Stimulated activated CD8-positive, alpha-beta memory T cell treated with anti-CD3 and anti-CD28 coated beads, Interleukin-4, amount 100 ng/mL, for 48 hours (primary cell): ENCODE measurements at regions not wholly inside any gene's neighbourhood (a gene's known extent, or its start where the extent isn't known, plus 50 kb on each side); places are given as distances from the start of the nearest gene placed in this dataset.

Experiments used
- DNase-seq: peaks from one replicate; pipeline ENCODE4 v3.0.0-alpha.2; 2020

GRCh38 chr14:73800970-73801515, 50.6 kb upstream of the PTGR2 start:
- no peak for DNase-seq

DNA sequence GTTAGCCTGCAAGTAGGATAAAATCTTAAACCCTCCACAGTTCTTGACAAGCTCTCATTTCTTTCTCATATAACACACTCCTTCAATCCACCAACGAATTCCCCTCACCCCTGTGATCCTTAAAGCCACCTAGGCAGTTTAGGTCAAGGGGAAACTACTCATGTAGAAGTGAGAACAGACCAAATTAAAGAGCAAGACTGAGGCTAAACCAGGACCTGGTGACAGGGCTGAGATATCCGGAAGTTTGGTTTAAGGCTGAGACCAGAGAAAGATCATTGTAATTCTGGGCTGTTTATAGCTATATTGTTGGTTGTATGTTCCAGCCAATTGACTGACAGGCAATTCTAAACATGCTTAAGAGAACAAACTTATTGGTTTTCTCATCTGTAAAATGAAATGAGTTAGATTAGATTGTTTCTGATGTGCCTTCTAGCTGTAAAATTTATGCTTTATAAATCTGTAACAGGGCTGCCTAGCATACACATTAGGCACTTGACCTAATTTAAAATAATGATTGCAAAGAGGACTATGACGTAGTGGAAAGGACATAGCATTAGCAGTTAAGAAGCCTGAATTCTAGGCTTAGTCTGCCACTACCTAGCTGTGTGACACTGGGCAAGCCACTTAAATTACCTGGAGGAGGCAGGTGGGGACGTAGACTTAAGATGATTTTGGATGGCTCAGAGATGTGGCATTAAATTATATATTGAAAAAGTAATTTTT, 53.9 kb upstream of the PTGR2 start:
- DNase-seq, result no peak

DNA sequence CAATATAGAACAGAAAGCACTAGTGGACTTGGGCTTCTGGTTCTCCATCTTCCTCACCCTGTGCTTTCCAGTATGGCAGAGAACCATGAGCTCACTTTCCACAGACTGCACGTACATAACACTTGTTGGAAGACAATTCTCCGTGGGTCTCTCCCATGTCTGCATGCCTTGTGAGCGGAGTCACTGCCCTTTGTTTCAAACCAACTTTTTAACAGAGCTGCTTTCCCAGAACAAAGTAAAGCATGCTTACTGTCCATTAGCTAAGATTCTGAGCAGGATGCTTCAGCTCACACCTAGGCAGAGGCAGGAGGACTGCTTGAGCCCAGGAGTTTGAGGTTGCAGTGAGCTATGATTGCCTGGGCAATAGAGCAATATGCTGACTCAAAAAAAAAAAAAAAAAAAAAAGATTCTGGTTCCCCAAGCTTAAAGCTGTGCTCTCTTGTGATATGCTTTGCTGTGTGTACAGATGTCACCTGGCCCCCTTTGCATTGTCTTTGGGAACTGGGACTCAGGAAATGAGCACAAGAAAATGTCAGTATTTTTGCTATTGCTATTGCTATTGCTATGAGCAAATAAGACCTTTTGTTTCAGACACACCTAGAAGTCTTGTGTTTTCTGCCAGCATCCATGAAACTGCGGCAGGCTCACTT, 54.6 kb upstream of the PTGR2 start:
- DNase-seq, result no peak

DNA sequence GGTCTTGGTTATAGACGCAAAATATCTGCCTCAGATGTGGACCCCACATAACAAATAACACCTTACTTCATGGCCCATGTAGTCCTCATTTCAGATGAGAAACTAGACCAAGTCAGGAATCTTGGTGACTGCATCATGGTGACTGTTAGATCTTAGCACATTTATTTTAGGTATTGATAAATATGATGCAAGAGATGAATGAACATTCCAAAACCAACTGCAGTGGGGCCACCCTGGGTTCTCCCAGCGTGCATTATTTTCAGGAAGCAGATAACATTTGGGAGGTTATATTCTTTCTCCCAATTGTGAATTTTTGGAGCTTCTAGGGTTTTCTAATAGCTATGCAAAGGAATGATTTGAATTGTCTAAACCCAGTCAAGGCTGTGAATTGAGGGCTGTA, 55.2 kb upstream of the PTGR2 start:
- no peak for DNase-seq

DNA sequence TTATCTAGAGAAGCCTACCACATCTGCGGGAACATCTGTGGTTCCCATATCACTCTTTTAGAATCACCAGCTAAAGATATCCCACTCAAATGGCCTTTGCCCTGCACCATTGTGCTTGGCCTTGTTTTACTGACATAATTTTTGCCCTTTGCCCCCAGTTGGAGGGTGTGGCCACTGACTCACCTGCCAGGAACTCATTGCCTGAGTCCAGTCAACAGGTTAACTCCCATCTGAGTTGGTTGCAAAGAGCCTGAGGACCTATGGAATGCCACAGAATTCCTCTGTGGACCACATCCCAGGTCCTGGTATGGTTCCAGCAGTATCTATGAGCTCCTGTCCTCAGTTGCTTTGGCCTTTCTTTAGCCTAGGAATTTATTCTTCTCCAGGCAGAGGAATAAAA, 55.7 kb upstream of the PTGR2 start:
- DNase-seq, result no peak

- DNase-seq, result no peak
Observed at GRCh38 chr14:73795466-73795865, 56.2 kb upstream of the PTGR2 start.

DNA sequence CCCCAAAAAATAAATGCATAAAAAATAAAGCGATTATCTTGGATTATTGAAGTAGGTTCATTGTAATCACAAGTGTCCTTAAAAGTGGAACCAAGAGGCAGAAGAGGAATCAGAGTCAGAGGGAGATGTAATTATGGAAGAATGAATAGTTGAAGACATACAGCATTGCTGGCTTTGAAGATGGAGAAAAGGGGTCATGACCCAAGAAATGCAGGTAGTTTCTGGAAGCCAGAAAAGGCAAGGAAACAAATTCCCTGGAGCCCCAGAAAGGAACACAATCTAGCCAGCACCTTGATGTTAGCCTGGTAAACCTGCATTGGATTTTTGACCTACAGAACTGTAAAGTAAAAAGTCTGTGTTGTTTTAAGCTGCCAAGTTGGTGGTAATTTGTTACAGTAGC, 57.5 kb upstream of the PTGR2 start:
- no peak for DNase-seq

DNA sequence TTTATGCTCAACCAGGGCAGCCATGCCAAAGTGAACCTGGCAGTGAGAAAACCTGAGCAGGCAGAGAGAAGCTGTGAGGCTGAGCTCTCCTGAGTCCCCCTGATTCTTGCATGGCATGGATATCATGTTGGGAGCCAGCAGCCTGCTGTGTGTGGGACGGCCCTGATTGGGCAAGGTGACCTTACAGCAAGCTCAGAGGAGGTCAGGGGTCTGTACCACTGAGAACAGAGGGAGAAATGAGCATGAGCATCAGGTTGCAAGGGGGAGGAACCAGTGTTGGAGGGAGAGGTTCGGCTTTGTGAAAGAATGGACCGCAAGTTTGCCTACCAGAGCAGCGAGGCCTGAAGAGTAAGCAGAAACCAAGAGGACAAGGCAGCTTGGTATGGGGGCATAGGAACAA, 59.1 kb upstream of the PTGR2 start:
- no peak for DNase-seq

DNA sequence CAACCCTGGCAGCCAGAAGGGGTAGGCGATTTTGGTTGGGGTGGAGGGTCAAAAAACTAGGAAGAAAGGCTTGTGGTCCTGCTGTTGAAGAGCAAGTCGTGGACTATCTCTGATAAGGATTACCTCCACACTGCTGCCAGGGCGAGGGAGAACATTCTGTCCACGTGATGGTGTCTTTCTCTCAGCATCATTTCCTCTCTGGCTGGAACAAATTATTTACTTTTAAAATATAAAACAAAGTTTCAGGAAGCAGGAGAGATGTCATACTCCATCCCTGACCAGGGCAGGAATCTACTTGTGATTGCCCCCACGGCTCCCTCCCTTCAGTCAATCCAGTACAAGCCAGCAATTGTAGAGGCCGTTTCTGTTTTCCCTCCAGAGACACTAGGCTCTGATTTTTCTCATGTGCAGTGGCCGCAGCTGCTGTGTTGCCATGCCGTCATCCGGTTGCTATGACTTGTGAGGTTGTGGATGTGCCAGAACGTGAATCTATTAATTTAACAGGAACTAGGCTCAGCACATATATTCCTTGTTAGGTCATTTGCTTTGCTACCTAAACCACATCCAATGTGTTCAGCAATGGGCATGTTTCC, 61.5 kb upstream of the PTGR2 start:
- no peak for DNase-seq

- DNase-seq, result no peak
Observed at GRCh38 chr14:73788701-73789551, 62.7 kb upstream of the PTGR2 start.

- no peak for DNase-seq
Observed at GRCh38 chr14:73788317-73788598, 63.4 kb upstream of the PTGR2 start.

GRCh38 chr14:73787486-73788316, 63.9 kb upstream of the PTGR2 start:
- DNase-seq, result peak; percentile 72

DNA sequence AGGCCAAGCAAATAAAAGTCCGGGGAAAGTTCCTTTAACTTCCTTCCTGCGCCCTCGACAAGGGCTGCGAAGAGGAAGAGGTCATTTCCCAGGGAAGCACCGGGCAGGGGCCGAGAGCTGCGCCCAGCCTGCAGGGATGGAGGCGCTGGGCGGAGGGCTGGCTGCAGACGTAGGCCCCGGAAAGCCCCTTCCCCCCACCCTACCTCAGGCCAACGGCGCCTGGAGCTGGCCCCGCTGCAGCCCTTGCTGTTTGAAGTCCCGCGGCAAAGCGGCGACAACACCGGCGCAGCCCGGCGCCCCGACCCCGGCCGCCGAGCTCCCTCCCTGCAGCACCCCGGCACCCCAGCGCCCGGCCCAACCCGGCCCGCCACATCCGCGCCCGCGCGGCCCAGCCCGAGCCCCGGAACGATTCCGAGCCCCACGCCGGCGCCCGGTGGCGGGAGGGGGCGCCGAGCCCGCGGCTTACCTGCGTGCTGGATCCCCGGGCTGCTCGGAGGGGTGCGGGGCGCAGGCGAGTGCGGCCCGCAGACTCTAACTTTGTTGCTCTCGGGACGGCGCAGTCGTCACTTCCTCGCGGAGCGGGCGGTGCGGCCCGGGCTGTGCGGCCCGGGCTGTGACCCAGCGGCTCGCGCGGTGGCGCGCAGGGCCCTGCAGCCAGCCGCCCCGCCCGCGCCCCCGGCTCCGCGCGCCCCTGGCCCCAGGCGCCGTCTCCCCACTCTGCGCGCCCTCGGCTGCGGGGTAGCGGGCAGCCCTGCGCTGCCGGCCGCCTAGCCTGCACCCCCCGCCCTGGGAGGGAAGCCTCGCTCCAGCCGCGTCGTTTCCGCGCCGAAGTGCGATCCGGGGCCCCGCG, 64.8 kb upstream of the PTGR2 start:
- peak; percentile 67 for DNase-seq

- DNase-seq, result peak; percentile 75
Observed at GRCh38 chr14:73785834-73786635, 65.6 kb upstream of the PTGR2 start.

DNA sequence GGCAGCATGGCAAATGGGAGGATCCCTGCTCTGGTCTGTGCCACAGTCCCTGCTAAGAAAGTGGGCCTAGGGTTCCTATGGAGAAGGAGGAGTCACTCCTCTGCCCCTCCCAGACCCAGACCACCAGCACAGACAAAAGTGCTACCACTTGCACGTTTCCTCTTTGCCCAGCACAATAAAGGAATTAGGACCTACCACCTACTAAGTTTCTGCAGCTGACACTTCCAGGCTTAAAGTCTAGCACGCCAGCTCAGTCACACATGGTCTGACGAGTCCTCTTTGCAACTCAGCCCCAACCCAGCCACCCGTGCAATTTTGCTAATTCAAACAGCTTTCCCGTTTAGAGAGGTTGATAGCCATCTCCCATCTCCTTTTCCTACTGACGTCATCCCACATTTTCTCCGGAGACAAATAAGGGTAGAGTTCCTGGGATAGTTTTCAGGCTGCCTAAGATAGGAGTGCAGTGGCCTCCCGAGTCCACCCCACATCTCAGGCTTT, 66.2 kb upstream of the PTGR2 start:
- DNase-seq, result peak; percentile 50

DNA sequence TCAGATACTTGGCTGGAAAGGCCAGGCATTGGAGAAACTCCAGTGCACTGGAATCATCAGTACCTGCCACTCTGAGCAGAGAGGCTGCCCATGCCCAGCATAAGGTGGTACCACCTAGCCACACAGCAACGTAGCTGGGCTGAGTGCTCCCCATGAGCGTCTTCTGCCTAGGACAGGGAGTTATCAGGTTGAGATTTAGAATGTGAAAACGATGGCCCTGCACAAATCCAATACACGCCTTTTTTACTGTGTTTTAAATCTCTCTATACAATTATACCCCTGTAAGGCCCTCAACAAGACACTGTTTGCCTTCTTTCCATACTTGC, 66.7 kb upstream of the PTGR2 start:
- no peak for DNase-seq

GRCh38 chr14:73784181-73784987, 67.2 kb upstream of the PTGR2 start:
- no peak for DNase-seq

- no peak for DNase-seq
Observed at GRCh38 chr14:73783107-73783727, 68.4 kb upstream of the PTGR2 start.

DNA sequence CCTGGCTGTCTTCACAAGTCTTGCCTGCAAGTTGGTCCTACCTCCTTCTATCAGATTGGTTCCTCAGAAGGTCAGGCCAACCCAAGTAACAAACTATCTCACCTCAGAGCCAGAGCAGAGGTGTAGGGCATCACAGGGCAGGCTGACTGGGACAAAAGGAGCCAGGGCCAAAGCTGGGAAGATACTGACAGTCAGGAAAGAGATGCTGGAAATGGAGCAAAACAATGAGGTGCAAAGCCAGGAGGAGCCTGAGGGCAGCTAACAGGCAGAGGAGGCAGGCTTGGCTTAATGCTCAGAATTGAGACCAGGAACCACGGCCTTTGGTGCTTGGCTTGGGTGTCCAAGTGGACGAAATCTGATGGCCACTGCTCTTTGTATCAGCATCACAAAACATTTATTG, 68.4 kb upstream of the PNMA1 start:
- no peak for DNase-seq
